ENCODE measurements at regions not wholly inside any gene's neighbourhood (a gene's known extent, or its start where the extent isn't known, plus 50 kb on each side); places are given as distances from the start of the nearest gene placed in this dataset.
A peak's percentile ranks its signal among the peaks of the same experiment; 100 is the strongest.

DNA sequence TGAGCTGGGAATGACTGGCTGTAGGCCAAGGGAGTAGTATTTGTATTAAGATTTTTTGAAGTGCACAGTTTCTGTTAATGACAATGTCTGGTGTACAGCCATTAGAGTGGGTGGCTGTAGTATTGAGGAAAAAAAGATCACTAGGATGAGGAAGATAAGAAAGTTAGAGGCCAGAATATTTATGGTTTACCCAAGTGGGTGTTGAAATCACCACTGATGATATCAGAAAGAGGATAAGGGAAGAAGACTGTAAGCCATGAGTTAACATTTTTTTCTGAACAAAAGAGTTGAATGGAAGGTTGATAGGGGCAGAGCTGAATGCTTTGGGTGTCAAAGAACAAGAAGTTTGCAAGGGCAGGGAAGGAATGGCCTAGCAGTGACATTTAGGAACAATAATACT, 104.7 kb downstream of the PRDM13 start (continued):
- TF ChIP-seq, protein P1, sequence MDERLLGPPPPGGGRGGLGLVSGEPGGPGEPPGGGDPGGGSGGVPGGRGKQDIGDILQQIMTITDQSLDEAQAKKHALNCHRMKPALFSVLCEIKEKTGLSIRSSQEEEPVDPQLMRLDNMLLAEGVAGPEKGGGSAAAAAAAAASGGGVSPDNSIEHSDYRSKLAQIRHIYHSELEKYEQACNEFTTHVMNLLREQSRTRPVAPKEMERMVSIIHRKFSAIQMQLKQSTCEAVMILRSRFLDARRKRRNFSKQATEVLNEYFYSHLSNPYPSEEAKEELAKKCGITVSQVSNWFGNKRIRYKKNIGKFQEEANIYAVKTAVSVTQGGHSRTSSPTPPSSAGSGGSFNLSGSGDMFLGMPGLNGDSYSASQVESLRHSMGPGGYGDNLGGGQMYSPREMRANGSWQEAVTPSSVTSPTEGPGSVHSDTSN (CRISPR knock-in tag; IDR thresholded peaks at IDR 0.05; ENCODE audit: low read depth) = no peak
- TF ChIP-seq, protein P1 (tag; conservative IDR thresholded peaks at IDR 0.05; ENCODE audit: low read depth) = peak; percentile 90
- TF ChIP-seq SMARCA4 (IDR thresholded peaks at IDR 0.05) (0 out of 2 replicates have a peak, but pooled peaks have one; percentile 26), PRPF4 (IDR thresholded peaks at IDR 0.05; ENCODE audit: insufficient read depth, low read depth, low read length, poor library complexity, severe bottlenecking) (no peak), ARID1B (IDR thresholded peaks at IDR 0.05) (peak; percentile 35; the same call in 1 of the 2 replicates), DPF2 (IDR thresholded peaks at IDR 0.05) (peak; percentile 30; the same call in 1 of the 2 replicates), DDX20 (tag; IDR thresholded peaks at IDR 0.05; ENCODE audit: low read depth) (no peak), CEBPB (tag; IDR thresholded peaks at IDR 0.05) (peak; percentile 71), NFIC (IDR thresholded peaks at IDR 0.05) (0 out of 2 replicates have a peak, but pooled peaks have one; percentile 6)

DNA sequence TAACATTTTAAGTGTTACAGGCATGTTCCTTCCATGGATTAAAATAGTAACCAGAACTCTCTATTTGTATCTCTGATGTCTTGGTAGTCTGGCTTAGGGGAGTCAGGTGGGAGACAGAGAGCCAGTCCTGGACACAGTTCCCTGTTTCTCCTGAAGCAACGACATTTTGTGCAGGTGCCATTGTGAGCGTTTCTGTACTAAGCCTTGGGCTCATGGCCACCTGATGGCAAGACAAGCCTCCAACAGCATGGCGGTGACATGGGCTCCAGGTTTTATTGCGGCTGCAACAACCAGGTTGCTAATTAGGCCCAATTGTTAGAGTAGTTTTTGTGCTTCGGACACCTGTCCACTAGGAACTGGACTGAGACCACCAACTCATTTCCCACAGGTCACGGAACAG, 105.3 kb downstream of the PRDM13 start:
- Histone ChIP-seq H3K79me2 (ENCODE audit: control insufficient read depth, insufficient read depth, low read length) (no peaks in the 10 kb centered on the region), H3K4me2 (ENCODE audit: insufficient read depth, low read length) (no peak overlapping the region), H3K4me3 (no peak overlapping the region), H3K9me1 (ENCODE audit: control insufficient read depth, insufficient read depth, low read length) (no peaks in the 10 kb centered on the region), H2AFZ (ENCODE audit: low read depth, low read length) (peak overlapping the region; percentile 28; the same call in 1 of the 2 replicates), H4K20me1 (replicated peaks; ENCODE audit: control insufficient read depth, insufficient read depth, low read length) (no peaks in the 10 kb centered on the region), H3K4me1 (replicated peaks in 1 of 2; ENCODE audit: control insufficient read depth in 2 of 2, insufficient read depth in 2 of 2, low read length in 2 of 2) (peaks cover 0 to 6% of the 10 kb centered on the region in 2 experiments; a peak in 1 of 5 replicates), H3K27me3 (ENCODE audit: control insufficient read depth in 2 of 2, insufficient read depth in 2 of 2, low read length in 2 of 2) (no peaks in the 10 kb centered on the region), H3K27ac (ENCODE audit: extremely low read depth, low read depth, low read length) (no peak overlapping the region), H3K9me3 (replicated peaks; ENCODE audit: control insufficient read depth, insufficient read depth, low read depth, low read length) (no peaks in the 10 kb centered on the region), H3K36me3 (ENCODE audit: control insufficient read depth, insufficient read depth, low read length) (no peaks in the 10 kb centered on the region), H3K9ac (ENCODE audit: insufficient read depth in 1 of 2, low read depth in 2 of 2, low read length in 2 of 2) (no peak overlapping the region)
- in situ Hi-C loops (cut with MboI) = no loop called here
- ChIA-PET CTCF (ENCODE audit: low intra/inter-chr PET ratio) (no interaction called here), POLR2A (no interaction called here)
- intact Hi-C loops (cut with micrococcal nuclease) = no loop called here
- FAIRE-seq (no peak), DNase-seq (ENCODE audit: extremely low read depth in 1 of 4, low spot score in 3 of 4) (no peak), ATAC-seq (no peak)
- WGBS (ENCODE audit: insufficient coverage, low coverage, missing lambda C conversion rate) = 14% methylated on average over 6 of the region's 6 CpGs
- TF ChIP-seq YY1 (IDR thresholded peaks at IDR 0.05; ENCODE audit: borderline replicate concordance in 1 of 3, control insufficient read depth in 1 of 3, extremely low read depth in 1 of 3, insufficient read depth in 3 of 3, insufficient read length in 1 of 3, insufficient replicate concordance in 2 of 3, low read depth in 1 of 3, low read length in 2 of 3) = peak in 1 of 3 experiments; percentile 52
- no peak for TF ChIP-seq MTA2 (IDR thresholded peaks at IDR 0.05; ENCODE audit: low read depth)
- BruUV-seq (replicated peaks) = no TSS peak

All from K562 (cell line).